ENCODE measurements at regions not wholly inside any gene's neighbourhood (a gene's known extent, or its start where the extent isn't known, plus 50 kb on each side); places are given as distances from the start of the nearest gene placed in this dataset.

DNA sequence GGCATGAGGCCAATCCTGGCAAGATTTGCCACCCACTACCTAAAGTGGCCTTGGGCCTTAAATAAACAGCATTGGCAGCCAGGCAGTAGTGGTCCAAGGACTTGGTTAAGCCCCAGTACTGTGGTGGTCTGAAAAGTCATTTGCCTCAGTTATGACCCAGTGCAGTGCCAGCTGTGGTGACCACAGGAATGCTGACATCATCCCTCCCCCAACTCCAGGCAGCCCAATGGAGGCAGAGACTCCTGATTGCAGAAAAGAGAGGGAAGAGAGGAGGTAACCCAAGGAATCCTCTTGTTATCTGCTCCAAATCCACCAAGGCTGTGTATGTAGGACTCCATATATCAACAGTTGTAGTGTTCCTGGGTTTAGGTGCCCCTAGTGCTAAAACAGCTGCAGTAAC lies 883.6 kb downstream of the SQOR start:
- Histone ChIP-seq H3K36me3 (replicated peaks in 1 of 2; ENCODE audit: control extremely low read depth in 1 of 2, control insufficient read depth in 1 of 2, extremely low read depth in 1 of 2, insufficient read depth in 2 of 2, low read length in 1 of 2) (no peaks in the 10 kb centered on the region), H3K4me2 (replicated peaks; ENCODE audit: low read depth, low read length, poor library complexity, severe bottlenecking) (no peak overlapping the region), H2AFZ (ENCODE audit: insufficient read depth, low read depth, low read length, poor library complexity, severe bottlenecking) (no peak overlapping the region), H3K9ac (ENCODE audit: low read length) (no peak overlapping the region), H3K27ac (ENCODE audit: low read length in 2 of 2) (no peak overlapping the region), H3K9me3 (ENCODE audit: control extremely low read depth in 1 of 3, control insufficient read depth in 2 of 3, insufficient read depth in 1 of 3, low read length in 2 of 3) (no peaks in the 10 kb centered on the region), H3K4me1 (ENCODE audit: control insufficient read depth in 2 of 2, insufficient read depth in 2 of 2, low read length in 2 of 2) (no peaks in the 10 kb centered on the region), H3K27me3 (replicated peaks in 1 of 4; ENCODE audit: control extremely low read depth in 1 of 4, control insufficient read depth in 3 of 4, insufficient read depth in 4 of 4, low read length in 3 of 4) (no peaks in the 10 kb centered on the region), H3K79me2 (ENCODE audit: control insufficient read depth, insufficient read depth, low read length) (no peaks in the 10 kb centered on the region), H3K4me3 (ENCODE audit: control extremely low read depth in 1 of 5, extremely low read depth in 1 of 5, insufficient read depth in 1 of 5, low read depth in 2 of 5, low read length in 4 of 5) (no peak overlapping the region), H4K20me1 (ENCODE audit: control insufficient read depth, insufficient read depth, low read length, poor library complexity, severe bottlenecking) (no peaks in the 10 kb centered on the region)
- no peak for ATAC-seq (ENCODE audit: low read depth)
- Mint-ChIP-seq H3K4me3 (no peak overlapping the region), H3K27me3 (no peaks in the 10 kb centered on the region), H3K27ac (no peak overlapping the region), H3K4me1 (no peaks in the 10 kb centered on the region), H3K9me3 (ENCODE audit: insufficient read depth) (peaks cover 5% of the 10 kb centered on the region)
- intact Hi-C loops (cut with micrococcal nuclease): no loop called here
- no peak for DNase-seq
- POLR2A ChIA-PET: no interaction called here
- TF ChIP-seq, protein P1, sequence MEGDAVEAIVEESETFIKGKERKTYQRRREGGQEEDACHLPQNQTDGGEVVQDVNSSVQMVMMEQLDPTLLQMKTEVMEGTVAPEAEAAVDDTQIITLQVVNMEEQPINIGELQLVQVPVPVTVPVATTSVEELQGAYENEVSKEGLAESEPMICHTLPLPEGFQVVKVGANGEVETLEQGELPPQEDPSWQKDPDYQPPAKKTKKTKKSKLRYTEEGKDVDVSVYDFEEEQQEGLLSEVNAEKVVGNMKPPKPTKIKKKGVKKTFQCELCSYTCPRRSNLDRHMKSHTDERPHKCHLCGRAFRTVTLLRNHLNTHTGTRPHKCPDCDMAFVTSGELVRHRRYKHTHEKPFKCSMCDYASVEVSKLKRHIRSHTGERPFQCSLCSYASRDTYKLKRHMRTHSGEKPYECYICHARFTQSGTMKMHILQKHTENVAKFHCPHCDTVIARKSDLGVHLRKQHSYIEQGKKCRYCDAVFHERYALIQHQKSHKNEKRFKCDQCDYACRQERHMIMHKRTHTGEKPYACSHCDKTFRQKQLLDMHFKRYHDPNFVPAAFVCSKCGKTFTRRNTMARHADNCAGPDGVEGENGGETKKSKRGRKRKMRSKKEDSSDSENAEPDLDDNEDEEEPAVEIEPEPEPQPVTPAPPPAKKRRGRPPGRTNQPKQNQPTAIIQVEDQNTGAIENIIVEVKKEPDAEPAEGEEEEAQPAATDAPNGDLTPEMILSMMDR (IDR thresholded peaks at IDR 0.05): no peak
- TF ChIP-seq EZH2 (IDR thresholded peaks at IDR 0.05; ENCODE audit: borderline replicate concordance, insufficient read depth, low read depth, low read length, poor library complexity, severe bottlenecking): no peak
- CTCF ChIA-PET: no interaction called here

DNA sequence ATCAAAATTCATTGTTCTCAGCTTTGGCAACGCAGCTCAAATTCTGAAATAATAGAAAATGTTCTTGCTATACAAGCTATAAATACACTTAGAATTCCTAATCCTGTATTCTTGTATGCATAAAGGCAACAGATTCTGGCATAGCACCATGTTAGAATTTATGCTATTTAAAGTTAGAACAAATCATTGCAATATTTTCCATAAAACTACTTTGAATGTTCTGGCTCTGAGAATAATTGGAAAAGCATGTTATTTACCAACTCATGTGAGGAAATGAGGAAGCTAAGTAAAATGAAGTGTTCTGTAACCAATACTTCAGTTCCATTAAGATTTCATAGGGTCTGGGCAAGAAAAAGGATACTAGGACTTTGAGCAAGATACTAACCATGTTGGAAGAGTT lies 888.9 kb downstream of the SQOR start:
- H2AFZ ChIP-seq (ENCODE audit: insufficient read depth, low read depth, low read length, poor library complexity, severe bottlenecking): no peak overlapping the region
- H3K9me3 Mint-ChIP-seq (ENCODE audit: insufficient read depth): no peaks in the 10 kb centered on the region
- no peak overlapping the region for H3K27ac Mint-ChIP-seq
- ATAC-seq (ENCODE audit: low read depth): no peak
- H3K4me1 ChIP-seq (ENCODE audit: control insufficient read depth in 2 of 2, insufficient read depth in 2 of 2, low read length in 2 of 2): no peaks in the 10 kb centered on the region
- H3K27me3 ChIP-seq (replicated peaks in 1 of 4; ENCODE audit: control extremely low read depth in 1 of 4, control insufficient read depth in 3 of 4, insufficient read depth in 4 of 4, low read length in 3 of 4): no peaks in the 10 kb centered on the region
- H3K27me3 Mint-ChIP-seq: no peaks in the 10 kb centered on the region
- no peaks in the 10 kb centered on the region for H3K79me2 ChIP-seq (ENCODE audit: control insufficient read depth, insufficient read depth, low read length)
- no peak overlapping the region for H3K4me3 ChIP-seq (ENCODE audit: control extremely low read depth in 1 of 5, extremely low read depth in 1 of 5, insufficient read depth in 1 of 5, low read depth in 2 of 5, low read length in 4 of 5)
- intact Hi-C loops (cut with micrococcal nuclease): no loop called here
- no peak overlapping the region for H3K4me3 Mint-ChIP-seq
- TF ChIP-seq EZH2 (IDR thresholded peaks at IDR 0.05; ENCODE audit: borderline replicate concordance, insufficient read depth, low read depth, low read length, poor library complexity, severe bottlenecking): no peak
- TF ChIP-seq, protein P1 (IDR thresholded peaks at IDR 0.05): no peak
- no peaks in the 10 kb centered on the region for H3K36me3 ChIP-seq (replicated peaks in 1 of 2; ENCODE audit: control extremely low read depth in 1 of 2, control insufficient read depth in 1 of 2, extremely low read depth in 1 of 2, insufficient read depth in 2 of 2, low read length in 1 of 2)
- peaks cover 0 to 3% (median 3%) of the 10 kb centered on the region in 3 donors for H3K9me3 ChIP-seq (ENCODE audit: control extremely low read depth in 1 of 3, control insufficient read depth in 2 of 3, insufficient read depth in 1 of 3, low read length in 2 of 3)
- H3K27ac ChIP-seq (ENCODE audit: low read length in 2 of 2): no peak overlapping the region
- POLR2A ChIA-PET: no interaction called here
- H3K4me1 Mint-ChIP-seq: no peaks in the 10 kb centered on the region
- no peak overlapping the region for H3K9ac ChIP-seq (ENCODE audit: low read length)
- CTCF ChIA-PET: interaction anchor here (0.6 kb wide), 1 partner anchor 76 kb away, joined by 3 read pairs; no protein-coding TSS in a partner anchor
- H3K4me2 ChIP-seq (replicated peaks; ENCODE audit: low read depth, low read length, poor library complexity, severe bottlenecking): no peak overlapping the region
- no CpG with 5 or more reads among the region's 1 CpG for WGBS (ENCODE audit: insufficient coverage)
- no peaks in the 10 kb centered on the region for H4K20me1 ChIP-seq (ENCODE audit: control insufficient read depth, insufficient read depth, low read length, poor library complexity, severe bottlenecking)
- DNase-seq: no peak

Data from B cell (primary cell).